Stomach (tissue), 4 donors: ENCODE measurements at regions not wholly inside any gene's neighbourhood (a gene's known extent, or its start where the extent isn't known, plus 50 kb on each side); places are given as distances from the start of the nearest gene placed in this dataset.

Experiments used
- CTCF ChIP-seq, 7 experiments: fragments of 450-650 bp in 4 of 7; fragments of 200-600 bp in 3 of 7; sonication (generic) in 3 of 7; IDR thresholded peaks; one replicate each; pipeline ENCODE4 v1.5.1; 2016 to 2019; ENCODE audit warnings: antibody characterized with exemption in 7 of 7, control low read depth in 2 of 7, mild to moderate bottlenecking in 1 of 7
- EP300 ChIP-seq: sonication (generic); formaldehyde crosslinking; IDR thresholded peaks from one replicate; pipeline ENCODE4 v1.6.1; 2017; ENCODE audit warnings: antibody characterized with exemption
- POLR2A ChIP-seq, 4 donors: fragments of 450-650 bp; IDR thresholded peaks; one replicate each; pipeline ENCODE4 v1.6.1; 2016; ENCODE audit warnings: antibody characterized with exemption in 4 of 4, control low read depth in 2 of 4, mild to moderate bottlenecking in 1 of 4, moderate library complexity in 1 of 4
- POLR2AphosphoS5 ChIP-seq, 3 donors: sonication (generic); formaldehyde crosslinking; IDR thresholded peaks; one replicate each; pipeline ENCODE4 v1.6.1; 2016; ENCODE audit warnings: antibody characterized with exemption in 3 of 3

GRCh38 chr11:15896530-15896929 is 459.8 kb downstream of the SOX6 start:
- TF ChIP-seq CTCF (IDR thresholded peaks at IDR 0.05) = no peak
- no peak for TF ChIP-seq EP300
- TF ChIP-seq POLR2A (IDR thresholded peaks at IDR 0.05) = no peak
- TF ChIP-seq POLR2AphosphoS5 (IDR thresholded peaks at IDR 0.05) = no peak
